DOHH2 (cell line): ENCODE measurements at regions not wholly inside any gene's neighbourhood (a gene's known extent, or its start where the extent isn't known, plus 50 kb on each side); places are given as distances from the start of the nearest gene placed in this dataset.

Source experiments
- H3F3A ChIP-seq: fragments of 200-600 bp; sonication (generic), shearing (Covaris generic); 2 replicates; pipeline ENCODE4 v1.6.0; 2016; ENCODE audit warnings: antibody characterized with exemption, mild to moderate bottlenecking; ENCODE audit not compliant: control insufficient read depth, insufficient read depth
- H3K27ac ChIP-seq: fragments of 200-600 bp; sonication (generic); 2 replicates; pipeline ENCODE4 v1.5.1; 2014; ENCODE audit warnings: low read depth, mild to moderate bottlenecking, low read length, moderate library complexity
- H3K27me3 ChIP-seq: fragments of 200-600 bp; sonication (generic); 2 replicates; pipeline ENCODE4 v1.6.1; 2014; ENCODE audit warnings: mild to moderate bottlenecking, low read length, mixed read lengths; ENCODE audit not compliant: control insufficient read depth
- H3K36me3 ChIP-seq: fragments of 200-600 bp; sonication (generic); 2 replicates; pipeline ENCODE4 v1.6.1; 2014; ENCODE audit warnings: mild to moderate bottlenecking, low read length, moderate library complexity, mixed read lengths; ENCODE audit not compliant: control insufficient read depth
- H3K4me1 ChIP-seq: fragments of 200-600 bp; sonication (generic); 2 replicates; pipeline ENCODE4 v1.6.1; 2014; ENCODE audit warnings: mild to moderate bottlenecking, low read length, mixed read lengths; ENCODE audit not compliant: control insufficient read depth
- H3K4me2 ChIP-seq: fragments of 200-600 bp; sonication (generic); 2 replicates; pipeline ENCODE4 v1.6.0; 2014; ENCODE audit warnings: mild to moderate bottlenecking, low read length, moderate library complexity
- H3K4me3 ChIP-seq: fragments of 200-600 bp; sonication (generic); 2 replicates; pipeline ENCODE4 v1.5.1; 2014; ENCODE audit warnings: mild to moderate bottlenecking, low read length, mixed read lengths
- H3K79me2 ChIP-seq: fragments of 200-600 bp; sonication (generic); 2 replicates; pipeline ENCODE4 v1.6.1; 2014; ENCODE audit warnings: mild to moderate bottlenecking, low read length, mixed read lengths; ENCODE audit not compliant: control insufficient read depth
- H3K9me2 ChIP-seq: fragments of 200-600 bp; sonication (generic); replicated peaks from 2 replicates; pipeline ENCODE4 v1.6.1; 2014; ENCODE audit warnings: mild to moderate bottlenecking, low read length, mixed read lengths; ENCODE audit not compliant: control insufficient read depth
- H3K9me3 ChIP-seq: fragments of 200-600 bp; sonication (generic); 2 replicates; pipeline ENCODE4 v1.6.1; 2014; ENCODE audit warnings: antibody characterized with exemption, low read length, mixed read lengths; ENCODE audit not compliant: control insufficient read depth, insufficient read depth
- H4K20me1 ChIP-seq: fragments of 200-600 bp; sonication (generic); 2 replicates; pipeline ENCODE4 v1.6.0; 2014; ENCODE audit warnings: low read depth, mild to moderate bottlenecking, antibody characterized with exemption, low read length, moderate library complexity; ENCODE audit not compliant: control insufficient read depth, insufficient read depth
- CTCF ChIP-seq: fragments of 200-600 bp; sonication (generic); IDR thresholded peaks from one replicate; pipeline ENCODE4 v1.5.1; 2014; ENCODE audit warnings: antibody characterized with exemption, mild to moderate bottlenecking, low read depth, low read length; ENCODE audit not compliant: poor library complexity, severe bottlenecking
- EZH2phosphoT487 ChIP-seq: fragments of 200-600 bp; sonication (generic); IDR thresholded peaks from 2 replicates; pipeline ENCODE4 v1.6.1; 2017; ENCODE audit warnings: borderline replicate concordance, mild to moderate bottlenecking, antibody characterized with exemption, low read length, moderate library complexity, mixed read lengths

GRCh38 chr16:87096746-87097333, 220.4 kb downstream of the C16orf95 start:
- Histone ChIP-seq H3K79me2 (no peaks in the 10 kb centered on the region), H3K36me3 (no peaks in the 10 kb centered on the region), H4K20me1 (no peaks in the 10 kb centered on the region), H3K27ac (no peak overlapping the region), H3K9me2 (no peaks in the 10 kb centered on the region), H3F3A (no peaks in the 10 kb centered on the region), H3K4me1 (no peaks in the 10 kb centered on the region), H3K9me3 (no peaks in the 10 kb centered on the region), H3K4me3 (no peak overlapping the region), H3K4me2 (no peak overlapping the region), H3K27me3 (peaks cover 6% of the 10 kb centered on the region; the same call in 1 of the 2 replicates)
- TF ChIP-seq EZH2phosphoT487 (no peak), CTCF (no peak)

GRCh38 chr16:87098361-87098760, 218.8 kb downstream of the C16orf95 start:
- Histone ChIP-seq H3K79me2 (no peaks in the 10 kb centered on the region), H3F3A (no peaks in the 10 kb centered on the region), H3K27me3 (peaks cover 6% of the 10 kb centered on the region; the same call in 1 of the 2 replicates), H3K4me1 (no peaks in the 10 kb centered on the region), H3K36me3 (no peaks in the 10 kb centered on the region), H3K4me3 (no peak overlapping the region), H3K9me3 (no peaks in the 10 kb centered on the region), H3K27ac (no peak overlapping the region), H3K4me2 (no peak overlapping the region), H3K9me2 (no peaks in the 10 kb centered on the region), H4K20me1 (no peaks in the 10 kb centered on the region)
- TF ChIP-seq CTCF (no peak), EZH2phosphoT487 (no peak)

GRCh38 chr16:87098976-87099720, 218.0 kb downstream of the C16orf95 start:
- Histone ChIP-seq H3K27me3 (peaks cover 6% of the 10 kb centered on the region; the same call in 1 of the 2 replicates), H3F3A (no peaks in the 10 kb centered on the region), H3K9me2 (no peaks in the 10 kb centered on the region), H3K36me3 (no peaks in the 10 kb centered on the region), H3K4me3 (no peak overlapping the region), H3K4me2 (no peak overlapping the region), H3K9me3 (no peaks in the 10 kb centered on the region), H3K79me2 (no peaks in the 10 kb centered on the region), H3K27ac (no peak overlapping the region), H4K20me1 (no peaks in the 10 kb centered on the region), H3K4me1 (no peaks in the 10 kb centered on the region)
- no peak for TF ChIP-seq EZH2phosphoT487
- no peak for TF ChIP-seq CTCF
